ENCODE measurements at regions not wholly inside any gene's neighbourhood (a gene's known extent, or its start where the extent isn't known, plus 50 kb on each side); places are given as distances from the start of the nearest gene placed in this dataset.

DNA sequence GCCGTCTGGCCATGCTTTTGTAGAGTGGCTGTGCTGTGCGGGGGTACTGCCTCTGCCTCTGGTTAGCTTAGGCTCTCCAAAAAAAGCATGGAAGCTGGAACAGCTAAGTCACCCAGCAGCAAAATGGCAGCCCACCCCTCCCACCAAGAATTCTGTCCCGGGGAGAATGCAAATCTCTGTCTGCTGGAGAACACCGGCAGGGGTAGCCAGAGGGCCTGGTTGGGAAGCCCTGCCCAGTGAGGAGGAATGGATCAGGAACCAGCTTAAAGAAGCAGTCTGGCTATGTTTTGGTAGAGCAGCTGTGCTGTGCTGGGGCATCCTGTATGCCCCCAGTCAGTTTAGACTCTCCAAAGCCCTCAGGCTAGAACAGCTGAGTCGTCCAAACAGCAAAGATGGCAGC lies 56.2 kb upstream of the PTPRG start:
- Histone ChIP-seq H3F3A (ENCODE audit: insufficient read depth, low read length) (no peaks in the 10 kb centered on the region), H2AFZ (ENCODE audit: low read length) (no peak overlapping the region), H3K9ac (ENCODE audit: low read length) (no peak overlapping the region), H3K36me3 (ENCODE audit: insufficient read depth, low read length) (no peaks in the 10 kb centered on the region), H3K79me2 (ENCODE audit: insufficient read depth, low read length) (no peaks in the 10 kb centered on the region), H3K9me3 (ENCODE audit: low read length) (no peaks in the 10 kb centered on the region), H3K4me2 (ENCODE audit: low read length) (no peak overlapping the region), H3K27me3 (ENCODE audit: insufficient read depth, low read length) (no peaks in the 10 kb centered on the region), H3K4me3 (ENCODE audit: low read depth, low read length, poor library complexity, severe bottlenecking) (no peak overlapping the region), H3K4me1 (ENCODE audit: insufficient read depth, low read length, severe bottlenecking) (no peaks in the 10 kb centered on the region), H3K27ac (ENCODE audit: low read depth, low read length, poor library complexity, severe bottlenecking) (no peak overlapping the region), H3K9me2 (ENCODE audit: low read depth, low read length) (no peaks in the 10 kb centered on the region), H4K20me1 (ENCODE audit: insufficient read depth, low read length) (no peaks in the 10 kb centered on the region)
- no peak for TF ChIP-seq EZH2 (IDR thresholded peaks at IDR 0.05; ENCODE audit: borderline replicate concordance, low read length)
- TF ChIP-seq, protein P1, sequence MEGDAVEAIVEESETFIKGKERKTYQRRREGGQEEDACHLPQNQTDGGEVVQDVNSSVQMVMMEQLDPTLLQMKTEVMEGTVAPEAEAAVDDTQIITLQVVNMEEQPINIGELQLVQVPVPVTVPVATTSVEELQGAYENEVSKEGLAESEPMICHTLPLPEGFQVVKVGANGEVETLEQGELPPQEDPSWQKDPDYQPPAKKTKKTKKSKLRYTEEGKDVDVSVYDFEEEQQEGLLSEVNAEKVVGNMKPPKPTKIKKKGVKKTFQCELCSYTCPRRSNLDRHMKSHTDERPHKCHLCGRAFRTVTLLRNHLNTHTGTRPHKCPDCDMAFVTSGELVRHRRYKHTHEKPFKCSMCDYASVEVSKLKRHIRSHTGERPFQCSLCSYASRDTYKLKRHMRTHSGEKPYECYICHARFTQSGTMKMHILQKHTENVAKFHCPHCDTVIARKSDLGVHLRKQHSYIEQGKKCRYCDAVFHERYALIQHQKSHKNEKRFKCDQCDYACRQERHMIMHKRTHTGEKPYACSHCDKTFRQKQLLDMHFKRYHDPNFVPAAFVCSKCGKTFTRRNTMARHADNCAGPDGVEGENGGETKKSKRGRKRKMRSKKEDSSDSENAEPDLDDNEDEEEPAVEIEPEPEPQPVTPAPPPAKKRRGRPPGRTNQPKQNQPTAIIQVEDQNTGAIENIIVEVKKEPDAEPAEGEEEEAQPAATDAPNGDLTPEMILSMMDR (IDR thresholded peaks at IDR 0.05; ENCODE audit: low read length): no peak

DNA sequence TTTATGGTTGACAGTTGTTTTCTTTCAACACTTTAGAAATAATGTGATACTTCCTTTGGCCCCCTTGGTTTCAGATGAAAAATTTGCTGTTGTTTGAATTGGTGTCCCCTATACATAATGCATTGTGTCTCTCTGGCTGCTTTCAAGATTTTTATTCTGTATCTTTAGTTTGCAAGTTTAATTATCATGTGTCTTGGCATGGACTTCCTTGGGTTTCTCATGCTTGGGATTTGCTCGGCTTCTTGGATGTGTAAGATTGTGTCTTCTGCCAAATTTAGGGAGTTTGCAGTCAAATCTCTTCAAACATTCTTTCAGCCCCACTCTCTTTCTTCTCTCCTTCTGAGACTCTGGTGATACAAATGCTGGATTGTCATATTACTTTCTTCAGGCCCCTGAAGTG lies 53.4 kb upstream of the PTPRG start:
- Histone ChIP-seq H3K27me3 (ENCODE audit: insufficient read depth, low read length) (no peaks in the 10 kb centered on the region), H3K9ac (ENCODE audit: low read length) (no peak overlapping the region), H4K20me1 (ENCODE audit: insufficient read depth, low read length) (no peaks in the 10 kb centered on the region), H3F3A (ENCODE audit: insufficient read depth, low read length) (no peaks in the 10 kb centered on the region), H3K9me2 (ENCODE audit: low read depth, low read length) (no peaks in the 10 kb centered on the region), H3K36me3 (ENCODE audit: insufficient read depth, low read length) (no peaks in the 10 kb centered on the region), H3K27ac (ENCODE audit: low read depth, low read length, poor library complexity, severe bottlenecking) (no peak overlapping the region), H3K9me3 (ENCODE audit: low read length) (no peaks in the 10 kb centered on the region), H3K79me2 (ENCODE audit: insufficient read depth, low read length) (no peaks in the 10 kb centered on the region), H3K4me2 (ENCODE audit: low read length) (no peak overlapping the region), H3K4me3 (ENCODE audit: low read depth, low read length, poor library complexity, severe bottlenecking) (no peak overlapping the region), H2AFZ (ENCODE audit: low read length) (no peak overlapping the region), H3K4me1 (ENCODE audit: insufficient read depth, low read length, severe bottlenecking) (no peaks in the 10 kb centered on the region)
- TF ChIP-seq, protein P1 (IDR thresholded peaks at IDR 0.05; ENCODE audit: low read length): no peak
- no peak for TF ChIP-seq EZH2 (IDR thresholded peaks at IDR 0.05; ENCODE audit: borderline replicate concordance, low read length)

Measured in OCI-LY1 (cell line).